H9 (cell line): ENCODE measurements at regions not wholly inside any gene's neighbourhood (a gene's known extent, or its start where the extent isn't known, plus 50 kb on each side); places are given as distances from the start of the nearest gene placed in this dataset.

ENCODE experiments used
- DNase-seq: peaks from one replicate; pipeline ENCODE4 v3.0.0-alpha.2; 2017
- H2AFZ ChIP-seq: one replicate; pipeline ENCODE4 v1.6.1; 2013; ENCODE audit warnings: mild to moderate bottlenecking, low read length, control low read depth, moderate library complexity
- H2AK5ac ChIP-seq: 2 replicates; pipeline ENCODE4 v1.6.1; 2013; ENCODE audit warnings: low read length, control low read depth, mixed read lengths; ENCODE audit not compliant: insufficient read length
- H2BK120ac ChIP-seq: one replicate; pipeline ENCODE4 v1.6.1; 2013; ENCODE audit warnings: low read depth, mild to moderate bottlenecking, low read length, control low read depth, inconsistent platforms; ENCODE audit not compliant: poor library complexity, severe bottlenecking
- H2BK12ac ChIP-seq: 2 replicates; pipeline ENCODE4 v1.6.1; 2013; ENCODE audit warnings: low read length, control low read depth, mixed read lengths, low read depth; ENCODE audit not compliant: insufficient read length
- H2BK15ac ChIP-seq: 2 replicates; pipeline ENCODE4 v1.6.1; 2013; ENCODE audit warnings: low read depth, low read length, control low read depth
- H2BK20ac ChIP-seq: one replicate; pipeline ENCODE4 v1.6.1; 2013; ENCODE audit warnings: low read depth, mild to moderate bottlenecking, low read length, control low read depth, inconsistent platforms; ENCODE audit not compliant: poor library complexity, severe bottlenecking
- H2BK5ac ChIP-seq: 2 replicates; pipeline ENCODE4 v1.6.1; 2013; ENCODE audit warnings: low read length, control low read depth, mixed read lengths; ENCODE audit not compliant: insufficient read length
- H3K14ac ChIP-seq: 2 replicates; pipeline ENCODE4 v1.6.1; 2013; ENCODE audit warnings: low read length, control low read depth; ENCODE audit not compliant: insufficient read depth
- H3K18ac ChIP-seq: 2 replicates; pipeline ENCODE4 v1.6.1; 2013; ENCODE audit warnings: low read depth, mild to moderate bottlenecking, mixed read lengths, low read length, control low read depth; ENCODE audit not compliant: insufficient read length
- H3K23ac ChIP-seq: 2 replicates; pipeline ENCODE4 v1.6.1; 2013; ENCODE audit warnings: low read length, control low read depth, mixed read lengths, low read depth; ENCODE audit not compliant: insufficient read length
- H3K23me2 ChIP-seq: 2 replicates; pipeline ENCODE4 v1.6.1; 2013; ENCODE audit warnings: low read depth, mild to moderate bottlenecking, mixed read lengths, low read length, control low read depth; ENCODE audit not compliant: insufficient read length, poor library complexity, severe bottlenecking
- H3K27ac ChIP-seq: 2 replicates; pipeline ENCODE4 v1.5.1; 2013; ENCODE audit warnings: low read length, control low read depth, mixed read lengths, low read depth; ENCODE audit not compliant: insufficient read length
- H3K27me3 ChIP-seq: 2 replicates; pipeline ENCODE4 v1.6.1; 2013; ENCODE audit warnings: low read length, control low read depth, inconsistent platforms; ENCODE audit not compliant: insufficient read depth
- H3K4ac ChIP-seq: 2 replicates; pipeline ENCODE4 v1.6.1; 2013; ENCODE audit warnings: low read depth, mild to moderate bottlenecking, control low read depth, inconsistent platforms, low read length, moderate library complexity
- H3K4me1 ChIP-seq: 2 replicates; pipeline ENCODE4 v1.6.1; 2013; ENCODE audit warnings: low read length, control low read depth, inconsistent platforms; ENCODE audit not compliant: insufficient read depth
- H3K4me2 ChIP-seq: 2 replicates; pipeline ENCODE4 v1.6.1; 2013; ENCODE audit warnings: low read length, control low read depth, mixed read lengths; ENCODE audit not compliant: insufficient read length, insufficient read depth
- H3K56ac ChIP-seq: 2 replicates; pipeline ENCODE4 v1.6.1; 2013; ENCODE audit warnings: low read depth, mild to moderate bottlenecking, mixed read lengths, low read length, control low read depth; ENCODE audit not compliant: insufficient read length
- H3K79me1 ChIP-seq: 2 replicates; pipeline ENCODE4 v1.6.1; 2013; ENCODE audit warnings: low read depth, mild to moderate bottlenecking, moderate library complexity, low read length, control low read depth, inconsistent platforms; ENCODE audit not compliant: insufficient read depth, poor library complexity, severe bottlenecking
- H3K79me2 ChIP-seq: 2 replicates; pipeline ENCODE4 v1.6.1; 2013; ENCODE audit warnings: low read length, control low read depth, inconsistent platforms; ENCODE audit not compliant: insufficient read depth
- H3K9ac ChIP-seq: 2 replicates; pipeline ENCODE4 v1.6.1; 2013; ENCODE audit warnings: low read length, control low read depth, mixed read lengths; ENCODE audit not compliant: insufficient read length; ENCODE audit errors: extremely low read depth
- H3K9me3 ChIP-seq: one replicate; pipeline ENCODE4 v1.6.1; 2013; ENCODE audit warnings: low read depth, low read length, inconsistent platforms; ENCODE audit not compliant: control insufficient read depth
- H3T11ph ChIP-seq: one replicate; pipeline ENCODE4 v1.6.1; 2013; ENCODE audit warnings: mild to moderate bottlenecking, low read length, control low read depth, inconsistent platforms
- H4K20me1 ChIP-seq: one replicate; pipeline ENCODE4 v1.6.1; 2013; ENCODE audit not compliant: control insufficient read depth, insufficient read length, insufficient read depth
- H4K5ac ChIP-seq: 2 replicates; pipeline ENCODE4 v1.6.1; 2013; ENCODE audit warnings: low read depth, mild to moderate bottlenecking, mixed read lengths, low read length, control low read depth; ENCODE audit not compliant: insufficient read length
- H4K8ac ChIP-seq: replicated peaks from 2 replicates; pipeline ENCODE4 v1.6.1; 2013; ENCODE audit warnings: low read length, control low read depth, mixed read lengths, low read depth; ENCODE audit not compliant: insufficient read length
- H4K91ac ChIP-seq: 2 replicates; pipeline ENCODE4 v1.6.1; 2013; ENCODE audit warnings: low read depth, mild to moderate bottlenecking, moderate library complexity, mixed read lengths, low read length, control low read depth; ENCODE audit not compliant: insufficient read length
- H3K27ac Mint-ChIP-seq, 3 experiments: 2 replicates in 2 of 3; 3 replicates in 1 of 3; pipeline ENCODE4 v1.8.0; 2020 to 2021; ENCODE audit warnings: mixed read lengths in 3 of 3, mild to moderate bottlenecking in 1 of 3, moderate library complexity in 1 of 3
- H3K27me3 Mint-ChIP-seq: 2 replicates; pipeline ENCODE4 v1.8.0; 2021; ENCODE audit warnings: low read depth, mild to moderate bottlenecking, moderate library complexity, mixed read lengths
- H3K36me3 Mint-ChIP-seq, 3 experiments: 2 replicates in 2 of 3; 3 replicates in 1 of 3; pipeline ENCODE4 v1.8.0; 2020 to 2021; ENCODE audit warnings: low read depth in 3 of 3, mixed read lengths in 3 of 3; ENCODE audit not compliant: insufficient read depth in 1 of 3
- H3K4me1 Mint-ChIP-seq, 2 experiments: 2 replicates each; pipeline ENCODE4 v1.8.0; 2020; ENCODE audit warnings: mixed read lengths in 2 of 2
- H3K4me3 Mint-ChIP-seq, 2 experiments: 2 replicates in 1 of 2; 3 replicates in 1 of 2; pipeline ENCODE4 v1.8.0; 2020 to 2021; ENCODE audit warnings: mild to moderate bottlenecking in 2 of 2, mixed read lengths in 2 of 2, moderate library complexity in 1 of 2
- H3K9me3 Mint-ChIP-seq, 2 experiments: 2 replicates in 1 of 2; 3 replicates in 1 of 2; pipeline ENCODE4 v1.8.0; 2020; ENCODE audit warnings: mild to moderate bottlenecking in 2 of 2, mixed read lengths in 2 of 2, moderate library complexity in 1 of 2
- WGBS: extraction: QIAGEN DNeasy Blood & Tissue Kit; methylation state at CpG from one replicate; pipeline ENCODE4 v1.1.7; 2013; ENCODE audit warnings: missing lambda C conversion rate, low lambda C conversion rate, mixed read lengths; ENCODE audit not compliant: insufficient read length; ENCODE audit errors: extremely low coverage; 5-methylcytosine and 5-hydroxymethylcytosine counted together
- TF ChIP-seq, protein P1 (sequence below): fragments of 200-600 bp; sonication (generic); conservative IDR thresholded peaks from 3 replicates; pipeline ENCODE4 v1.8.0; 2021; ENCODE audit warnings: antibody characterized with exemption, mild to moderate bottlenecking

DNA sequence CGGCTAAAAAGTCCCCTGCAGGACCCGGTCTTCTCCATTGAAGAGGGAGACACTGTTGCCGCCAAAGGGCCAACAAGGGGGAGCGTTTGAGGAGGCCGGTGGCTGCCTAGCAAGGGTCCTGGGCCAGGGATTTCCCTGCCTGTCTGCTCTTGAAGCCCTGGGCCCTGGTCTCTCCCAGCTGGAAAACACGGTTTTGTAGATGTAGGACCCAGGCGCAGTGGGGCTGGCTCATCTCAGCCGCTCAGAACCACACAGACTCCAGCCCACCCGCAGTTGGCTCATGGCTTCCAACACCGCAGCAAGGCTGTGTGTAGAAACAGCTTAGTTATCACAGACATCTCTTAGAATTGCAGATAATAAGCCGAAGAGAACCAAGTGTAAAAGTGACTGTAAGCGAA lies 57.1 kb upstream of the TWIST2 start:
- peak overlapping the region in 1 of 3 experiments; percentile 35; a peak in 1 of 7 replicates for H3K27ac Mint-ChIP-seq
- H2BK15ac ChIP-seq, result no peak overlapping the region

More for the DNA sequence above, 57.1 kb upstream of the TWIST2 start:
- DNase-seq, result no peak
- Histone ChIP-seq H3K27me3 (no peaks in the 10 kb centered on the region), H2BK12ac (no peak overlapping the region), H3K56ac (no peak overlapping the region), H2AFZ (no peak overlapping the region), H3K4ac (no peak overlapping the region), H2AK5ac (no peak overlapping the region), H3K4me1 (no peaks in the 10 kb centered on the region), H2BK120ac (no peak overlapping the region), H3K14ac (no peak overlapping the region), H4K8ac (no peak overlapping the region), H3K9ac (no peak overlapping the region), H2BK5ac (no peak overlapping the region), H3K9me3 (no peaks in the 10 kb centered on the region), H3K79me2 (no peaks in the 10 kb centered on the region), H4K91ac (no peak overlapping the region), H3T11ph (no peak overlapping the region), H3K79me1 (no peaks in the 10 kb centered on the region), H2BK20ac (no peak overlapping the region), H4K5ac (no peak overlapping the region), H3K18ac (no peak overlapping the region), H3K23ac (no peak overlapping the region), H3K4me2 (no peak overlapping the region), H3K27ac (no peak overlapping the region), H4K20me1 (no peaks in the 10 kb centered on the region), H3K23me2 (no peaks in the 10 kb centered on the region)
- no CpG with 5 or more reads among the region's 12 CpGs for WGBS
- TF ChIP-seq, protein P1, sequence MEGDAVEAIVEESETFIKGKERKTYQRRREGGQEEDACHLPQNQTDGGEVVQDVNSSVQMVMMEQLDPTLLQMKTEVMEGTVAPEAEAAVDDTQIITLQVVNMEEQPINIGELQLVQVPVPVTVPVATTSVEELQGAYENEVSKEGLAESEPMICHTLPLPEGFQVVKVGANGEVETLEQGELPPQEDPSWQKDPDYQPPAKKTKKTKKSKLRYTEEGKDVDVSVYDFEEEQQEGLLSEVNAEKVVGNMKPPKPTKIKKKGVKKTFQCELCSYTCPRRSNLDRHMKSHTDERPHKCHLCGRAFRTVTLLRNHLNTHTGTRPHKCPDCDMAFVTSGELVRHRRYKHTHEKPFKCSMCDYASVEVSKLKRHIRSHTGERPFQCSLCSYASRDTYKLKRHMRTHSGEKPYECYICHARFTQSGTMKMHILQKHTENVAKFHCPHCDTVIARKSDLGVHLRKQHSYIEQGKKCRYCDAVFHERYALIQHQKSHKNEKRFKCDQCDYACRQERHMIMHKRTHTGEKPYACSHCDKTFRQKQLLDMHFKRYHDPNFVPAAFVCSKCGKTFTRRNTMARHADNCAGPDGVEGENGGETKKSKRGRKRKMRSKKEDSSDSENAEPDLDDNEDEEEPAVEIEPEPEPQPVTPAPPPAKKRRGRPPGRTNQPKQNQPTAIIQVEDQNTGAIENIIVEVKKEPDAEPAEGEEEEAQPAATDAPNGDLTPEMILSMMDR, result no peak
- Mint-ChIP-seq H3K27me3 (peaks cover 13% of the 10 kb centered on the region), H3K4me3 (no peak overlapping the region), H3K4me1 (no peaks in the 10 kb centered on the region; a peak in 1 of 4 replicates), H3K9me3 (peaks cover 1 to 3% of the 10 kb centered on the region in 2 experiments; a peak in 3 of 5 replicates), H3K36me3 (no peaks in the 10 kb centered on the region; a peak in 1 of 7 replicates)
